ENCODE measurements at regions not wholly inside any gene's neighbourhood (a gene's known extent, or its start where the extent isn't known, plus 50 kb on each side); places are given as distances from the start of the nearest gene placed in this dataset.
"Not testable (repeated sequence)": the region's sequence is repeated elsewhere in the genome, so short reads cannot be mapped to it uniquely, and the experiment has no call there.

DNA sequence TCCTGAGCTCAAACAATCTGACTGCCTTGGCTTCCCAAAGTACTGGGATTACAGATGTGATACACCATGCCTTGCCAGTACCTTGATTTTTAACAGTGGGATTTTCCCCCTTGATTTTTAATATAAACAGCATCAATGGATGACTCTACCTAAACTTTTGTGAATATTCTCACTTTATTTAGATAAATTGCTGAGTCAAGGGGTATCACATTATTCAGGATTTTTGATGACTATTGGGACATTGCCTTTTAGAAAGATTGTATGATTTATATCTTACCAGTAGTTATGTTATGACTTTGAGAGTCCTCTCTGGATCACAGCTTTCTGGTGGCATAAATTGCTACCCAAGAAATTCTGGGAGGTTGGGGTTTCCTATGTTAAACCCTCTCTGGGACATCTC lies 112.5 kb upstream of the SPAG17 start:
- Histone ChIP-seq H3K27ac (ENCODE audit: low read depth, low read length) (no peak overlapping the region), H3K36me3 (ENCODE audit: control insufficient read depth in 5 of 5, insufficient read depth in 5 of 5, low read length in 5 of 5) (no peaks in the 10 kb centered on the region), H3K4me1 (ENCODE audit: control insufficient read depth in 5 of 5, insufficient read depth in 5 of 5, low read length in 5 of 5) (peaks cover 0 to 6% (median 0%) of the 10 kb centered on the region in 5 donors), H3K4me3 (ENCODE audit: low read depth in 1 of 5, low read length in 5 of 5) (no peak overlapping the region), H3K27me3 (ENCODE audit: control insufficient read depth in 5 of 5, insufficient read depth in 4 of 5, low read length in 5 of 5) (no peaks in the 10 kb centered on the region), H3K9ac (ENCODE audit: low read length in 5 of 5) (no peak overlapping the region), H3K9me3 (ENCODE audit: control insufficient read depth in 5 of 5, low read length in 5 of 5) (no peaks in the 10 kb centered on the region)

GRCh38 chr1:118294875-118295642 lies 110.0 kb upstream of the SPAG17 start:
- Histone ChIP-seq H3K9me3 (ENCODE audit: control insufficient read depth in 5 of 5, low read length in 5 of 5) (no peaks in the 10 kb centered on the region), H3K27ac (ENCODE audit: low read depth, low read length) (no peak overlapping the region), H3K4me1 (ENCODE audit: control insufficient read depth in 5 of 5, insufficient read depth in 5 of 5, low read length in 5 of 5) (peaks cover 0 to 12% (median 2%) of the 10 kb centered on the region in 5 donors), H3K36me3 (ENCODE audit: control insufficient read depth in 5 of 5, insufficient read depth in 5 of 5, low read length in 5 of 5) (no peaks in the 10 kb centered on the region), H3K9ac (ENCODE audit: low read length in 5 of 5) (no peak overlapping the region), H3K4me3 (ENCODE audit: low read depth in 1 of 5, low read length in 5 of 5) (no peak overlapping the region), H3K27me3 (ENCODE audit: control insufficient read depth in 5 of 5, insufficient read depth in 4 of 5, low read length in 5 of 5) (no peaks in the 10 kb centered on the region)

DNA sequence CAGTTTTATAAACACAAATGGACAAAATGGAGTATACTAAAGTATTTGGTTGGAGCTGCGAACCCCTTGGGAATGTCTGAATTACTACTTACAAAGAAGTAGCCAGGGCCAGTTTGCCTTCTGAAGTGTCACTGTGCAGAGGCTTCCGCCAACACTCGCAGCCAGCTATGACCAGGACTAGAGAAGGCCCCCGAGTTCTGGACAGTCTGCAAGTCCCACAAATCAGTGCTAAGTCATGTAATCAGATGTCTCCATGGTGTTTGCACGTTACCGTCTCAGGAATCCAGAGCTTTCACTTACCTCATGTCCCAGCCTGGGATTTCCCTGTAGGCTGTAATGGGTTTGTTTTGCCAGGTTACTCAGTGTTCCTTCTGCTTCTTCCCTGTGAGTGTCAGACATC lies 106.6 kb upstream of the SPAG17 start:
- H3K4me1 ChIP-seq (ENCODE audit: control insufficient read depth in 5 of 5, insufficient read depth in 5 of 5, low read length in 5 of 5), result peaks cover 0 to 12% (median 2%) of the 10 kb centered on the region in 5 donors
- H3K27me3 ChIP-seq (ENCODE audit: control insufficient read depth in 5 of 5, insufficient read depth in 4 of 5, low read length in 5 of 5), result no peaks in the 10 kb centered on the region
- H3K9me3 ChIP-seq (ENCODE audit: control insufficient read depth in 5 of 5, low read length in 5 of 5), result no peaks in the 10 kb centered on the region
- no peak overlapping the region for H3K27ac ChIP-seq (ENCODE audit: low read depth, low read length)
- no peak overlapping the region for H3K4me3 ChIP-seq (ENCODE audit: low read depth in 1 of 5, low read length in 5 of 5)
- H3K36me3 ChIP-seq (ENCODE audit: control insufficient read depth in 5 of 5, insufficient read depth in 5 of 5, low read length in 5 of 5), result no peaks in the 10 kb centered on the region
- no peak overlapping the region for H3K9ac ChIP-seq (ENCODE audit: low read length in 5 of 5)

DNA sequence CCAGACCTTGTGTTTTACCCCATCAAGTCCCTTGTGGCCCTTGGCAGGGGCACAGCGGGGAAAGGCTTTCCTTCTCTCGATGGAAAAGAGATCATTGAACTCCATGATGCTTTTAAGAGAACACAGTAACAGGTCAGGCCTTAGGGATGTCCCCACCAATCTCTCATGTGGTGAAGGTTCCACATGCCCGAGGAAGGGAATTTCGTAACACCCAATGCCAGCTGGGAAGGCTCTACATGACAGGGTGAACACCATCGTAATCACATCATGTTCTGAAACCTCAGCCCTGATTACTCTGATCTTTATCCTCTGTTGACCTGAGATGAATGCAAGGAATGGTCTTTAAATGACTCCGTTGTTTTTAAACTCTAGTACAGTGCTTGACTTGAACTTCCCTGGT lies 105.5 kb upstream of the SPAG17 start:
- Histone ChIP-seq H3K36me3 (ENCODE audit: control insufficient read depth in 5 of 5, insufficient read depth in 5 of 5, low read length in 5 of 5) (no peaks in the 10 kb centered on the region), H3K4me3 (ENCODE audit: low read depth in 1 of 5, low read length in 5 of 5) (no peak overlapping the region), H3K27ac (ENCODE audit: low read depth, low read length) (no peak overlapping the region), H3K27me3 (ENCODE audit: control insufficient read depth in 5 of 5, insufficient read depth in 4 of 5, low read length in 5 of 5) (no peaks in the 10 kb centered on the region), H3K9ac (ENCODE audit: low read length in 5 of 5) (no peak overlapping the region), H3K4me1 (ENCODE audit: control insufficient read depth in 5 of 5, insufficient read depth in 5 of 5, low read length in 5 of 5) (peaks cover 0 to 12% (median 2%) of the 10 kb centered on the region in 5 donors), H3K9me3 (ENCODE audit: control insufficient read depth in 5 of 5, low read length in 5 of 5) (no peaks in the 10 kb centered on the region)

- Histone ChIP-seq H3K27ac (ENCODE audit: low read depth, low read length) (no peak overlapping the region), H3K4me1 (ENCODE audit: control insufficient read depth in 5 of 5, insufficient read depth in 5 of 5, low read length in 5 of 5) (peaks cover 0 to 7% (median 2%) of the 10 kb centered on the region in 5 donors), H3K36me3 (ENCODE audit: control insufficient read depth in 5 of 5, insufficient read depth in 5 of 5, low read length in 5 of 5) (no peaks in the 10 kb centered on the region), H3K9ac (ENCODE audit: low read length in 5 of 5) (no peak overlapping the region), H3K4me3 (ENCODE audit: low read depth in 1 of 5, low read length in 5 of 5) (no peak overlapping the region), H3K9me3 (ENCODE audit: control insufficient read depth in 5 of 5, low read length in 5 of 5) (no peaks in the 10 kb centered on the region), H3K27me3 (ENCODE audit: control insufficient read depth in 5 of 5, insufficient read depth in 4 of 5, low read length in 5 of 5) (no peaks in the 10 kb centered on the region)
Measured at GRCh38 chr1:118290046-118290445, 105.0 kb upstream of the SPAG17 start.

DNA sequence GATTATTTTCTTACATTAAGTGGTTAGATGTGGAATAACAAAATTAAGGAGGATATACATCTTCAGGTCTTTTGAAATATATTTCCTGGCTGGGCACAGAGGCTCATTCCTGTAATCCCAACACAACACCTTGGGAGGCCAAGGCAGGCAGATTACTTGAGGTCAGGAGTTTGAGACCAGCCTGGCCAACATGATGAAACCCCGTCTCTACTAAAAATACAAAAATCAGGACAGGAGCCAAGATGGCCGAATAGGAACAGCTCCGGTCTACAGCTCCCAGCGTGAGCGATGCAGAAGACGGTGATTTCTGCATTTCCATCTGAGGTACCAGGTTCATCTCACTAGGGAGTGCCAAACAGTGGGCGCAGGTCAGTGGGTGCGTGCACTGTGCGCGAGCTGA lies 95.6 kb upstream of the SPAG17 start:
- not testable (repeated sequence) for H3K4me1 ChIP-seq (ENCODE audit: control insufficient read depth in 5 of 5, insufficient read depth in 5 of 5, low read length in 5 of 5); H3K27ac ChIP-seq (ENCODE audit: low read depth, low read length)

GRCh38 chr1:118275472-118276115 lies 90.6 kb upstream of the SPAG17 start:
- Histone ChIP-seq H3K9me3 (ENCODE audit: control insufficient read depth in 5 of 5, low read length in 5 of 5) (peaks cover 0 to 7% (median 0%) of the 10 kb centered on the region in 5 donors), H3K9ac (ENCODE audit: low read length in 5 of 5) (no peak overlapping the region), H3K27me3 (ENCODE audit: control insufficient read depth in 5 of 5, insufficient read depth in 4 of 5, low read length in 5 of 5) (no peaks in the 10 kb centered on the region), H3K4me3 (ENCODE audit: low read depth in 1 of 5, low read length in 5 of 5) (no peak overlapping the region), H3K27ac (ENCODE audit: low read depth, low read length) (no peak overlapping the region), H3K4me1 (ENCODE audit: control insufficient read depth in 5 of 5, insufficient read depth in 5 of 5, low read length in 5 of 5) (peaks cover 0 to 3% (median 0%) of the 10 kb centered on the region in 5 donors), H3K36me3 (ENCODE audit: control insufficient read depth in 5 of 5, insufficient read depth in 5 of 5, low read length in 5 of 5) (no peaks in the 10 kb centered on the region)

More for the DNA sequence above, 95.6 kb upstream of the SPAG17 start:
- H3K36me3 ChIP-seq (ENCODE audit: control insufficient read depth in 5 of 5, insufficient read depth in 5 of 5, low read length in 5 of 5); H3K9me3 ChIP-seq (ENCODE audit: control insufficient read depth in 5 of 5, low read length in 5 of 5); H3K4me3 ChIP-seq (ENCODE audit: low read depth in 1 of 5, low read length in 5 of 5); H3K9ac ChIP-seq (ENCODE audit: low read length in 5 of 5); H3K27me3 ChIP-seq (ENCODE audit: control insufficient read depth in 5 of 5, insufficient read depth in 4 of 5, low read length in 5 of 5): not testable (repeated sequence)

DNA sequence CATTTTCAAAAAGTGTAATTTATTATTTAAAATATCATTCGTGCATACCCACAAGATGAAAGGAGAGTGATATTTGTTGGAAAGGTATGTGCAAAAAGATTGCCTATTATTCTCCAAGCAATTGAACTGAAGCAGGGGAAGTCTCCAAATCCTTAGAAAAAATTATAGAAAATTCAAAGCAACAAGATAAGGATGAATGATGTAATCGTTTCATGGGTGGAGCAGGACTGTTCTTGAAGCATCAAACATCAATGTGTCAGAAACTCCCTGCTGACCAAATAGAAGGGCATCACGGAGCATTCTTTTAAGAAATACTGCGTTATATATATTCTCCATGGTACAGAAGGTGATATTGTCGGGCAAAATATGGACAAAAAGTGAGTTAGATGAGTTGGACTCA lies 87.9 kb upstream of the SPAG17 start:
- Histone ChIP-seq H3K9me3 (ENCODE audit: control insufficient read depth in 5 of 5, low read length in 5 of 5) (peaks cover 0 to 7% (median 0%) of the 10 kb centered on the region in 5 donors), H3K27ac (ENCODE audit: low read depth, low read length) (no peak overlapping the region), H3K36me3 (ENCODE audit: control insufficient read depth in 5 of 5, insufficient read depth in 5 of 5, low read length in 5 of 5) (no peaks in the 10 kb centered on the region), H3K4me1 (ENCODE audit: control insufficient read depth in 5 of 5, insufficient read depth in 5 of 5, low read length in 5 of 5) (peaks cover 0 to 3% (median 0%) of the 10 kb centered on the region in 5 donors), H3K27me3 (ENCODE audit: control insufficient read depth in 5 of 5, insufficient read depth in 4 of 5, low read length in 5 of 5) (no peaks in the 10 kb centered on the region), H3K4me3 (ENCODE audit: low read depth in 1 of 5, low read length in 5 of 5) (no peak overlapping the region), H3K9ac (ENCODE audit: low read length in 5 of 5) (no peak overlapping the region)

- Histone ChIP-seq H3K27ac (ENCODE audit: low read depth, low read length) (no peak overlapping the region), H3K4me1 (ENCODE audit: control insufficient read depth in 5 of 5, insufficient read depth in 5 of 5, low read length in 5 of 5) (peaks cover 0 to 3% (median 0%) of the 10 kb centered on the region in 5 donors), H3K36me3 (ENCODE audit: control insufficient read depth in 5 of 5, insufficient read depth in 5 of 5, low read length in 5 of 5) (no peaks in the 10 kb centered on the region), H3K27me3 (ENCODE audit: control insufficient read depth in 5 of 5, insufficient read depth in 4 of 5, low read length in 5 of 5) (no peaks in the 10 kb centered on the region), H3K9me3 (ENCODE audit: control insufficient read depth in 5 of 5, low read length in 5 of 5) (peaks cover 0 to 5% (median 0%) of the 10 kb centered on the region in 5 donors), H3K4me3 (ENCODE audit: low read depth in 1 of 5, low read length in 5 of 5) (no peak overlapping the region), H3K9ac (ENCODE audit: low read length in 5 of 5) (no peak overlapping the region)
Measured at GRCh38 chr1:118271883-118272282, 86.9 kb upstream of the SPAG17 start.

DNA sequence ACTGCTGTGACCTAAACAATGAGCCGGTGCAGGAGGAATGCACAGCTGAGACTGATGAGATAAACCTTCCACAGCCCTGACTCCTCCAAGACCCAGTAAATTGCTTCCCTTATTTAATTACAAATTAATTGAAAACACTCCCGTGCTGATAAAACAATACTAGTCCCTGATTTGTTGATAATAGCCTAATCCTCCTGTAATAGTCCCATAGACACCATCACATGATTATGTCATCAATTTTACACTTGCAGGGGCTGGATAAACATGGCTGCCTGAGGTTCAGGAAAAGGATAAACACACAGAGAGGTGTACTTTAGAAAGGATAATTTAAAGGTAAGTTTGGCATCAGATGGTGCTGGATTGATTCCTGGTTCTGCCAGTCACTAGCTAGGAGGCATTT lies 84.6 kb upstream of the SPAG17 start:
- Histone ChIP-seq H3K27me3 (ENCODE audit: control insufficient read depth in 5 of 5, insufficient read depth in 4 of 5, low read length in 5 of 5) (no peaks in the 10 kb centered on the region), H3K9me3 (ENCODE audit: control insufficient read depth in 5 of 5, low read length in 5 of 5) (no peaks in the 10 kb centered on the region), H3K36me3 (ENCODE audit: control insufficient read depth in 5 of 5, insufficient read depth in 5 of 5, low read length in 5 of 5) (no peaks in the 10 kb centered on the region), H3K27ac (ENCODE audit: low read depth, low read length) (no peak overlapping the region), H3K4me3 (ENCODE audit: low read depth in 1 of 5, low read length in 5 of 5) (no peak overlapping the region), H3K9ac (ENCODE audit: low read length in 5 of 5) (no peak overlapping the region), H3K4me1 (ENCODE audit: control insufficient read depth in 5 of 5, insufficient read depth in 5 of 5, low read length in 5 of 5) (no peaks in the 10 kb centered on the region)
